AG09319 (cell line): ENCODE measurements at regions not wholly inside any gene's neighbourhood (a gene's known extent, or its start where the extent isn't known, plus 50 kb on each side); places are given as distances from the start of the nearest gene placed in this dataset.
A peak's percentile ranks its signal among the peaks of the same experiment; 100 is the strongest.

Experiments
- DNase-seq: peaks from one replicate; pipeline ENCODE4 v3.0.0-alpha.2; 2010; ENCODE audit warnings: low read depth; ENCODE audit errors: extremely low read depth
- TF ChIP-seq, protein P1 (sequence below): IDR thresholded peaks from 2 replicates; pipeline ENCODE4 v1.5.1; 2011; ENCODE audit warnings: low read depth, mild to moderate bottlenecking, inconsistent platforms, low read length, moderate library complexity

DNA sequence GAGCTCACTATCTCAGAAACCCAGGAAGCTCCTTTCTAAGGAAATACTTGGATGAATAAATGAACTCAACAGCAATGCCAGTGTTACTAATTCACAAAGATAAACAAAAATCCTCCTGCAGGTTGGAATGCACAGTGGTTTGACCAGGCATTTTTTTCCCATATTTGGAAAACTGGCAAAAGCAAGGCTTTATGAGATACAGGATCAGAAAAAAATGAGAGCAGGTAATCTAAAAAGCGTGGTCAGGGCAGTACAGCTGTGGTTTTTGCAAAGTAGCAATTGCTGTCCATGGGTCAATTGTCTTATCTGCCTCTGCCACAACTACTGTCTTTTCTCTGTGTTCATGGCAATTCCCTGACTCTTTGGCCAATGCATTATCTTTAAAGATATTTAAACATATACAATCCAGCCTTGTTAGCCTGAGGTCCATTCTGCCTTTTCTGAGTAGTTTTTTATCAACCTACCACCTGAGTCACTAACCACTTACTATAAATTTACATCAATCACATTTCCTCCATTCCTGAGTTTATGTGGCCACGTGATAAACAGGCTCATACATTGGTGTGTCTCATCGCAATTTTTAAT lies 564.5 kb upstream of the IGFBP3 start:
- DNase-seq, result no peak
- TF ChIP-seq, protein P1, sequence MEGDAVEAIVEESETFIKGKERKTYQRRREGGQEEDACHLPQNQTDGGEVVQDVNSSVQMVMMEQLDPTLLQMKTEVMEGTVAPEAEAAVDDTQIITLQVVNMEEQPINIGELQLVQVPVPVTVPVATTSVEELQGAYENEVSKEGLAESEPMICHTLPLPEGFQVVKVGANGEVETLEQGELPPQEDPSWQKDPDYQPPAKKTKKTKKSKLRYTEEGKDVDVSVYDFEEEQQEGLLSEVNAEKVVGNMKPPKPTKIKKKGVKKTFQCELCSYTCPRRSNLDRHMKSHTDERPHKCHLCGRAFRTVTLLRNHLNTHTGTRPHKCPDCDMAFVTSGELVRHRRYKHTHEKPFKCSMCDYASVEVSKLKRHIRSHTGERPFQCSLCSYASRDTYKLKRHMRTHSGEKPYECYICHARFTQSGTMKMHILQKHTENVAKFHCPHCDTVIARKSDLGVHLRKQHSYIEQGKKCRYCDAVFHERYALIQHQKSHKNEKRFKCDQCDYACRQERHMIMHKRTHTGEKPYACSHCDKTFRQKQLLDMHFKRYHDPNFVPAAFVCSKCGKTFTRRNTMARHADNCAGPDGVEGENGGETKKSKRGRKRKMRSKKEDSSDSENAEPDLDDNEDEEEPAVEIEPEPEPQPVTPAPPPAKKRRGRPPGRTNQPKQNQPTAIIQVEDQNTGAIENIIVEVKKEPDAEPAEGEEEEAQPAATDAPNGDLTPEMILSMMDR, result peak; percentile 15; the same call in 1 of the 2 replicates

DNA sequence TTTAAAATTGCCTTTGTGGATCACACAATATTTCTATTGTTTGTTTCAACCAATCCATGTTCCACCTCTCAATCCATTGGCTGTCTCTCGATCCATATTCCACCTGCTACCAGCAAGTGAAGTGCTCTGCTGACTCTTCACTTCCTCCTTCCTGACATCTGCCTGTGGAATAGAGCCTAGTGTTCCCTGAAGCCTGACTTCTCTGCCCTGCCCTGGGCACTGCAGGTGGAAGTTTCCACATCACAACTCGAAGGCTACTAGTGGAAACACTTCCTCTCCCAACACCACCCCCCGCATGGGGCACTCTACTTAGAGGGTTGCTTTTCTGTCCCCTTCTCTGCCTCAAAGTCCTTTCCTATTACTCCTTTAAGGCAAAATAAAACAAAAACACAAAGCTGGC lies 563.8 kb upstream of the IGFBP3 start:
- TF ChIP-seq, protein P1, result no peak
- no peak for DNase-seq

DNA sequence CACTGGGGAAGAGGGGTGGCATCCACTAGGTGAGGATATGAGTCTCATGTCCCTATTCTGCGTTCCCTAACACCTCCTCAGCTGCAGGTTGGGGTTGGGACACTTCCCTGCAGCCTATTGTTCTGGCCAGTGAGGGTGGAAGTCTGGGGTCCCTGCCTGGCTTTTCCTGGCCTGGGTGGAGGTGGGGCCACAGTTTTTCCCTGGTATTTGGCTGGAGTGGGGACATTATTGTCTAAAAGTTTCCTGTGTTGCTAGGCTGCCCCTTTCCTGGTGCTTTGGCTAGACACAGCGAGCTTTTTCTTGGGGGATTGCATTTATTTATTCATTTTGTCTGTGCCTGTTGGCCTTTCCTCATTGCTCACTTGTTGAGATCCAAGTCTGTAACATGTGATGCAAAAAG lies 559.5 kb upstream of the IGFBP3 start:
- TF ChIP-seq, protein P1, result no peak
- no peak for DNase-seq

DNA sequence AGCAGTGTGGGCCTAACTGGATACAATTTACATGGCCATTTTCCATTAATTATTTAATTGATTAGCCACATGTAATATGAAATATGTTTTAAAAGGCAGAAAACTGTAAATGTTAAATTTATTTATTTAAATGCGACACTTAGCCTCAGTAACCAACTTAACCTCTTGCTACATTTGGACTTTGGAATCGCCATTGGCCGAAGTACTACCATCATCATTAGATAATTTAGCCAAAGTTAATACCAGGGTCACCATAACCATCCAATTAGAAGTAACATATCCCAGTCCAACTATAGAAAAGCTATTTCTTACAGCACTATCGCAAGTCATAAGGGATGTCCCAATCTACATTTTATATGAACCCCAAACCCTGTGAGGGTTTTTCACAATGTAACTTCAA lies 558.6 kb upstream of the IGFBP3 start:
- TF ChIP-seq, protein P1, result no peak

DNA sequence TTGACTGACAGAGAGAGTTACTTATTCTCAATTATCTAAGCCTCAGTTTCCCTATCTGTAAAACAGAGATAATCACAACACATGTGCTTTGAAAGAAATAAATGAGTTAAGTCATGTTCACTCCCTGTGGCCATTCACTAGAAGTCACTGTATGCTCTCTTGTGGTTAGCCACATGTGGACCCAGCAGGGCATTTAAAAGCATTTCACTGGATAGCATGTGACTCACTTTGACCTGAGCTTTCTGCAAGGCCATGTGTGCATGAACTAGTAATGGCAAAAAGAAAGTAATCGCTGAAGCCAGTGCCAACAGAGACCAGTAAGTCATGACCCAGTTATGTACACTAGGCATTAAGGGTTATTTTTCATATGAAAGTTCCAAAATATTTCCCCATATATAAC lies 557.0 kb upstream of the IGFBP3 start:
- TF ChIP-seq, protein P1, result no peak
- no peak for DNase-seq

More for the DNA sequence above, 558.6 kb upstream of the IGFBP3 start:
- DNase-seq, result no peak

- DNase-seq, result no peak
- TF ChIP-seq, protein P1, result no peak
Measured at GRCh38 chr7:46468753-46469356, 547.8 kb upstream of the IGFBP3 start.

GRCh38 chr7:46463170-46463569 lies 542.1 kb upstream of the IGFBP3 start:
- DNase-seq, result no peak
- TF ChIP-seq, protein P1, result no peak
